ENCODE measurements at regions not wholly inside any gene's neighbourhood (a gene's known extent, or its start where the extent isn't known, plus 50 kb on each side); places are given as distances from the start of the nearest gene placed in this dataset.

DNA sequence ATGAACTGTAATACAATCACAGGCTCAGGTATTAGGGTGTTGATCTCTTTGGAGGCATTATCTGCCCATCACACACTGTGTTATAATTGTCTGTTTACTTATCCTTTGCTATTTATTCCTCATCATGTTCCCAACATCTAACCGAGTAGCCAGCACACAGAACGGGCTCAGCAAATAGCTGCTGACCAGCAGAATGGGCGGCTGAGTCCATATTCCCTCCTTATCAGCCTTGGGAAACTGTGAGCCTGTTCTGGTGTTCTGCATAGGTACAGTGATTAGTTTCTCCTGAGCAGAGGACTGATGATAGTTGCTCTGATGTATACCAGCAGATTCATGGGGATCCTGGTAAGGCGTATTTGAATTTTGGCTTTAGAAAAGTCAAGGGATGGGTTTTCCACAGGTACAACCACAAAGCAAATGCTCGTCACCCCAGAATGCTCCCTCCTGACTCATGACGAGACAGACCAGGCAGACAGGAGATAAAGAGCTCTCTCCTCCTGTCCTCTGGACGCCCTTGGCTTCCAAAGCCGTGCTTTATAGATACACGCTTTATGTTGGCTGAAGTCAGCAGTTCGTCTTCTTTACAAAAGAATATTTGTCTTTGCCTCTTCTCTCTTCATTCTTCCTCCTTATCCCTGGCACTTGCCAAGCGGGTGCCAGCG, 166.7 kb downstream of the TTLL2 start:
- TF ChIP-seq CTCF (IDR thresholded peaks at IDR 0.05): no peak
- TF ChIP-seq POLR2A (IDR thresholded peaks at IDR 0.05): no peak
